Suppressor macrophage treated with lipopolysaccharide for 1 hour (primary cell): ENCODE measurements at regions not wholly inside any gene's neighbourhood (a gene's known extent, or its start where the extent isn't known, plus 50 kb on each side); places are given as distances from the start of the nearest gene placed in this dataset.
"Not testable (repeated sequence)": the region's sequence is repeated elsewhere in the genome, so short reads cannot be mapped to it uniquely, and the experiment has no call there.

Source experiments
- DNase-seq, 3 donors: peaks; one replicate each; pipeline ENCODE4 v3.0.0-alpha.2; 2020 to 2022

DNA sequence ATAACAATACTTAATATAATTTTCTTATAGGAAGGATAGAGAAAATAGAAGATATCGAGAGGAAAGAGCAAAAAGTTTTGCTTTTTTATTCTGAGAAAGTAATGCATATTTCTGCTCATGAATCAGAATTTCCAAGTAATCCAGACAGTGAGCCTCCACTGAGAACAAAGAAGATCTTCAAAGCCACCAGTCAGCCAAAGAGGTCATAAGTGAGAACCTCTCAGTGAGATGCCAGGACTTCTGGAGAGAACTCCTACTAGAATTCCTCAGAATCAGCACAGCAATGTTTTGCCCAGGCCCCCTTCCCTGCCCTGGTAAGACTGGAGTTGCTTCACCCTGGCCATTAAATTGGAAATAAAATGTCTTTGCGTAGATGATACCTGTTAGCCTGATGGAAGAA, 254.4 kb upstream of the FAT4 start:
- DNase-seq = no peak

DNA sequence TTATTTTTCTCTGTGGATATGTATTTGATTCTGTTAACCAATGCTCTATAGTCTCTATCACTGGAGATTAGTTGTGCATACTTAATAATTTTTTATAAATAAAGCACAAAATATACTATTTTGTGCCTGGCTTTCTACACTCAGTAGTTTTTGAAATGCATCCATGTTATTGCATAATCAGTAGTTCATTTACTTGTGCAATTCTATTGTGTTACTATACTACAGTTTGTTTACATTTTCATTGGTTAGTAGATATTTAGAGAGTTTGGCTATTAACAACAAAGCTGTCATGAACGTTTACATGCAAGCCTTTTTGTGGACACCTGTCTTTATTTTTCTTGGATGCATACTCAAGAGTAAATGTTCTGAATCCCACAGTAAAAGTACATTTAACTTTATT, 265.0 kb upstream of the FAT4 start:
- no peak for DNase-seq

DNA sequence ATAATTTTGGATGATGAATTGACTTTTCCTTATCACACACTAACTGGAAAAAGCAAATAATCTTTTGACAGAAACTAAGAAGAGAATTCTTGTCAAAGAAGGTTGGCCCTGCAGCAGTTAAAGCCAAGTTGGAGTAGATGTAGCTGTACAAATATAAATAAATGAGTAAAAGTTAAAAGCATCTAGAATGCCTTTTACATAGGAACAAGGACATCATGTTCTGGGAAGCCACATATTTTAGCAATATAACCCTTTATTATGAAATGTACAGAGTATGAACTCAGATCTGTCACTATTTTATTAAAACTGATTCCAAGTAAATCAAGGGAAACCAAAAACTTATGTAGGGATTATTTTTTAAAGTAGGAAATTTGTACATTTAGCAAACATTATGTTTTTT, 269.4 kb upstream of the FAT4 start:
- DNase-seq = no peak

DNA sequence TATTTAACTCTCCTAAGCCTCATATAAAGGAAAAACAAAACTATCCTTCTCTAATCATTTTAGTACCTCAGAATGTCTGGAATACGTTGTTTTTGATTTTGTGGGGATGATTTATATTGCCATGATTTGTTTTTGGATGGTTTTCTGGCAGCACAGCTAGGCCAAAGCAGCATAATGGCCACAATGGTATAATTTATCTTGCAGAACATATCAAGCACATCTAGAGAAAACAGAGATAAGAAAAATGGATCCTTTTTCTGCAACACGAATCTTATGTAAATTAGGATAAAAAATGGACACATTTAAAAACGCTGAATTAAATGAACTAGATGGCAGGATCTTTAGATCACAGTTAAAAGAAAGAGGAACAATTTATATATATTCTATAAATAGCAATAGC, 269.9 kb upstream of the FAT4 start:
- DNase-seq = no peak

DNA sequence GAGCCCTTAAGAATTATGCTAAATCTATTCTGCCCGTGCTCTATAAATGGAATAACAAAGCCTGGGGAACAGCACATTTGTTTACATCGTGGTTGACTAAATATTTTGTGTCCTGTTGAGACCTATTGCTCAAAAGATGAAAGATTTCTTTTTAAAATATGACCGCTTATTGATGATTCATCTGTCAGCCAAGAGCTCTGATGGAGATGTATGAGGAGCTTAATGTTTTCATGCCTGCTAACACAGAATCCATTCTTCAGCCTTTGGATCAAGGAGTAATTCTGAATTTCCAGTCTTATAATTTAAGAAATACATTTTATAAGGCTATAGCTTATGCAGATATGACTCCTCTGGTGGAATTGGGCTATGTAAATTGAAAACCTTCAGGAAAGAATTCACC, 271.3 kb upstream of the FAT4 start:
- no peak for DNase-seq

DNA sequence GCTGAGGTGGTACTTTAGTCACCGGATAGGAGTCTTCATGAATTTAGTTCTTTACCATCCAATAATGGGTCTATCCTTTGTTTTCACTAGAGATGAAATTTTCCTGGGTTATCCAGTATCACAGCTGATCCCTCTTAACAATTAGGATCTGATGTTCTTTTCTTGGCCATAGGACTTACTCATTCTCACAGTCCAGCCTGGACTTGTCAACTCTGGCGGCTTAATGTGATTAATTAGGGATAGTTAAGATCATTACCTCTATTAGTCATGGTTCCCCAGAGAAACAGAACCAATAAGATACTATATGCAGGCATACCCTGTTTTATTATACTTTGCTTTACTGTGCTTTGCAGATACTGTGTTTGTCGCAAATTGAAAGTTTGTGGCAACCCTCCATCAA, 272.7 kb upstream of the FAT4 start:
- DNase-seq = no peak

DNA sequence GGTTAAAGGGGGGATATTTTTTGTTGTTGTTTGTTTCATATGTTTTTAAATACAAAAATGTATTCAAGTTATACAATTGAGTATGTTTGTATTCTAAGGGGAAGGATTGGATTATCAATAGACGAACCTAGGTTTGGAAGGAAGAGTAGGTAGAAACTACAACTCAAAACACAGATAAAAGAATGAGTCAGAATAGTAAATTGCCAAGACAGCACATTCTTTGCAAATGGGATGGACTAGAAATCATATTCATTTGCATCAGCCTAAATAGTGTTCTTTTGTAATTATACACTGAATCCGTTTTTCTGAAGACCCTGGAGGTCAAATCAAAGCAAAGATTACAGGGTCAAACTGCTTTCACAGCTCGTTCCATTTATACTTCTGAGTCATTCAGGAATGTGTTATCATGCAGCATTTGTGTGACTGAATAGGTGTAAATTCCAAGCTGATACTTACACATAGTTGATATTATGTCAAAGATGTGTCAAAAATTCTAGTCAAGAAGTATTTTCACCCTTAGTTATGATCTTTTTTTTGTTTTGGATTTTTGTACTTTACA, 273.3 kb upstream of the FAT4 start:
- DNase-seq = no peak

DNA sequence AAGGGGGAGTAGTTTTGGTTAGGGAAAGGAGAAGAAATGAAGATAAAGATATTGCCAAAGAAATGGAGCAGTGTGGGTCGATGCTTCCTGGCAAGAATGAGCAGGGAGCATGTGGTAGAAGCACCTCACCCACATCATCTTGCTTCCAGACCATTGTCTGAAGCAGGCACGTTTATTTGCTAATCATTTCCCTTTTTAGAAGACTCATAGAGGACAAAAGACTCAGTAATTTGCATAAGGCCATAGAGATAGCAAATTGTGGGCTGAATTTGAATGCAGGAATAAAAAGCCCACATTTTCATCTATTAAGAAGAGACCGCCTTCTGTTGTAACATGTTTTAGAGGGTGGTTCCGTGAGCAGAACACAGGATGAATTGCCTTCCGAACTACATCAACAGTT, 275.2 kb upstream of the FAT4 start:
- no peak for DNase-seq

DNA sequence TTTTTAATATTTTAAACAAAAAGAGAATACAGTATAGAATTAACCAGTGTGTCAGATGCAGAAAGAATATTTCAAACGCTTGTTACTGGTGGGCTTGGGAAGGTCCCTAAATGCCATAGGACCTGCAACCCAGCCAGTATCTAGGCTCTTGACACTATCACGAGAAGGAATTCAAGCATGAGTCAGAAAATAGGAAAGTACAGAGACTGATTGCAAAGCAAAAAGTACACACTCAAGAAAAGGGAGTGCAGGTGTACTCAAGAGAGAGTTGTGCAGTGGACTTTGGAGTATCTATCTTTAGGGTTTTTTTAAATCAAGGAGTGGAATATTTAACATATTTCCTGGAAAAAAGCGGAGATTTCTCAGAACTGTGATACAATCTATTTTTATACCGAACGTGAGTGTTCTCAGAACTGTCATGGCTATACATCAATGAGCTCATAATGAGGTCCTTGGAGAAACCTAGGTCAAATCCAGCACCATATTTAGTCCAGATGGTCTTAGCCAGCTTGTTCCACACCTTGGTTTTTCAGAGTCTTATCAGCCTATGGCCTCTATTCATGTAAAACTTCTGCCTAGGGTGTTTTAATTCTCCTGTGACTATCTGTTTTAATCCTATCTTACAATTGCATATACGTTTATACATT, 291.8 kb upstream of the FAT4 start:
- no peak for DNase-seq

DNA sequence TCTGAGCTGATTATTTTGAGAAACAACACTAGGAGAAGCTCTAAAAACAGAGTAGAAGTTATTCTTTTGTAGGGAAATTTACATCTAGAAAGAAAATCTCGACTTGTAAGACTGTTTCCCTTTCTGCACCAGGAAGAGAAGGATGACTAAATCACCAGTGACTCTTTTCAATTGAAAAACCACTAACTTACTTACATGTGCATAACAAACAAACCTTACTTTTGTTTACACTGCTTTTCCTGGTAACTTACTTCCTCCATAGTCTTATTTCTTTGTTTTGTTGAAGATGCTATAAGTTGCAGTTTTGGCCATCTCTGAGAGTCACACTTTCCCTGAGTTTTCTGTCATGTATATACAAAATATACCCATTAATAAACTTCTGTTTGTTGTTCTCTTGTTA, 293.6 kb upstream of the FAT4 start:
- no peak for DNase-seq

DNA sequence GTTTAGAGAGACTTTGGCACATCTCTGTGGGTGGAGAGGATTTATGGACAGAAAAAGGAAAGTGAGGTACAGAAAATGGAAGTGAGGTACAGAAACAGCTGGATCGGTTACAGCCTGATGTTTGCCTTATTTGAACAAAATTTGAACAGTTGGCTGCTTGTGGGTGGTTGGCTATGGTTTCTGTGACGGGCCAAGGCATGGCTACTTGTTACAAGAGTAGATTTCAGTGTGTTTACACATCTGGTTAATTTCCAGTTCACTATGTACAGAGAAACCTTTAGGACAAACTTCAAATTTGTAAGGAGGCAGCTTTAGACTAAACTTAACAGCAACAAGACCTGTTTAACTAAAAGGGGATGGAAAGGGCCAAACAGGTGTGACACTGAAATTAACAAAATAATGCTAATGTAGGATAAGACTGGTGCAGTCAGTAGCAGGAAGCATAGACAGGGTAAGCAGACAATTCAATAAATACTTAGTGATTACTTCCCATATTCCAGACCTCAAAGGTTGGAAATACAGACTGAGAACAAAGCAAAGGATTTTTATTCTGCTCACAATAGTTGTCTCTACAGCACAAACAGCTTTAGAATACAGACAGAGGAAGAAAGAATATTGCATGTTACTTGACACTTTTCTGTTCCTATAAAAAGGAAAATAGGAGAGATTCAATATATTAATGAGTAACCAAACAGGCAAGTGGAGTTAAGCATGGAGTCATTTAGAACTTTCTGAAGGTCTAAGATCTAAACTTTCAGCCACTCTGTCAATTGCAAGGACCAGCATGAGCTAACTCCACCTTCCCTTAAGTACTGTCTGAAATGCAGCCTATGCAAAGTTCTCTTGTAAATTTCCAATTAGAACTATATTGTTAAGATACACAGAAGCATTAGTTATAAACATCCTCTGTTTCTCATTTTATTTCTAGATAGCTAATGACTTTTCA, 294.4 kb upstream of the FAT4 start:
- no peak for DNase-seq

DNA sequence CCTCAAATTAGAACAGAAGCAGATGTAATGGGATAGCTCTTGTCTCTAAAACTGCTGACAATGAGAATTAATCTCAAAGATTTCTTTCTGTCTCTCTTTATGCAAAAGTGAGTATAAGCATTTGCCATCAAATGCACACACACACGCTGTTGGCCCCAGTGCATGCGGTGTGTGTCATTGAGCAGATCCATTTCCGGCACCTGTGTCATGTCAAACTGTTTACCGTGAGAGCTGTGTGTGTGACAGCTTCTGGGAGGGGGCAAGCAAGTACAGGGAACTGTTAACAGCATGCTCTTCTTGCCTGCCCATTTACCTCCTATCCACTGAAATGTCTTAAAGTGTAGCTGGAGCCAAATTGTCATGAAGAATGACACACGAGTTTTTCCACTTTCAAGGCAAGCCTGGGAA, 297.9 kb upstream of the FAT4 start:
- no peak for DNase-seq

DNA sequence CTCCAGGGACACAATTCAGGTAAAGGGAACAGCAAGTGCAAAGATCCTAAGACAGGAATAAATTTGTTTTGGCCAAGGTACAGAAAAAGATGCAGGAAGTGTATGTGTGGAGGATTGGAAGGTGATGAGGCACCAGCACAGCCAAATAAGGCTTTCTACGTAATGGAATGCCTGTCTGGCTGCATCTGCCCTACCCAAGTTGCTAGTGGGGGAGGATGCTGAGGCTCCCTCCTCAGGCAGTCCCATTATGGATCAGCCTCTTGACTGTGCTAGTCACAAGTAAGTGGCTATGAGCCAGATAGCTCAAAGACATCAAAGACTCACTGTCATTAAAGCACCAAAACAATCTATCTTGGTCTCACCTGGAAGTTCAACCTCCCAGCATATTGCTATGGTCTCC, 300.9 kb upstream of the FAT4 start:
- no peak for DNase-seq

DNA sequence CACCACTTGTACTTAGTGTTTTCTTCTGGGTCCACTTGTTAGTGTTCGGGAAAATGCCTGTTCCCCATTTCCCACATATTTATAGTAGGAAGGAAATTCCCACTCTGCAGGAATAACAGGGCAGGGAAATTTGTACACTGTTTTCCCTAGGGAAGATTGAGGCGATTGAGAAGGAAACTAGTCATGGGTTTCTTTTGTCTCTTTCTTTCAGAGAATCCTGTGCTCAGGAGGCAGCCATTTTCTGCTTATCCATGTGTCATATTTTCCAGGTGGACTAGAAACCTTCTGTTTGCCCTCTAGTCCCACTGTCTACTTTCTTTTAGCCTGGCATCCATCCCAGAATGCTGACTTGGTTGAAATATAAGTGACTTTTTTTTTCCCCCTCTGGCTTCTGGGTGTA, 299.1 kb upstream of the ANKRD50 start:
- DNase-seq = no peak

DNA sequence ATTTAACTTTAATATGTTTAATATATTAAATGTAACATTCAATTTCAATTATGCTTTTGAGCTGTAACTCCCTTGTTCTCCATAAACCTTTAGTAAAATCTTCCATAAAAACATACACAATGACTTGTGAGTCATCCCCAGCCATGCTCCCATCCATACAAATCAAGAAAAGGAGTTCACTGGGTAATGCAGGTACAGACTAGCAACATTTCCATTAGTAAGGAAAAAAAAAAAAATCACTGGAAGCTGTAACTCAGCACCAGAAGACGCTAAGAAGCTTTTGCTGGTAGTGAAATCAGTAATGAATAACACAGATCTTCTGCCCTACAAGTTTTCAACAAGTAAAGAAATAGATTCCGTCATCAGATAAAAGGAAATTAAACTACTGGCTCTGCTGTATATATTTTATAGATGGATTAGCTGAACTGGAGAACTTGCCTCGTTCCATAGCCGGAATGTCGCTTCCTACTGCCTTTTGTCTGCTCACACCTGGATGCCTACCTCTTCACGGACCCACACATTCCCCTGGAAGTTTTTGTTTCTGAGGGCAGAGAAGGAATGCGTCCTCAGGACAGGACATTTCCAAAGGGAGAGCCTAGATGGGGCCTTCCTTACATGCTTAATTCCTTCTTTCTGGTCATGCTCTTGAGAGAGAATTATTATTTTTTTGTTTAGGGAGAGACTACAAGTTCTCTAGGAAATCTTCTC, 298.4 kb upstream of the ANKRD50 start:
- DNase-seq = no peak

DNA sequence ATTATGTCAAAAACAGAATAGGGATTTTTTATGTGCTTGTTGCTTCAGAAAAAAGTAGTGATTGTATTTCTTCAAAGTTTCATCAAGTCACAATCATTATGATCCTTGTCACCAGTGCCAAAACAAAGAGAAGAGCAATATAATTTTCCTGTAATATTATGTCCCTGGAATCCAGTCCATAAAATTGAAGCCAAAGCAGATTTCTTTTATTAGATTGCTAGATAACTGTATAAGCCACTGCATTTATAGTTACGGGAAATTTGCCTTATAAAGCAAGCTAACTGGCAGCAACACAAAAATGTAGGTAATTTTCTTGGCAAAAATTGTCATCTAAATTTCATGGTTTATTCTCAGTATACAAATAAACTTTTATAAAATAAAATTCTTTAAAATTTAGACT, 296.1 kb upstream of the ANKRD50 start:
- DNase-seq = no peak

DNA sequence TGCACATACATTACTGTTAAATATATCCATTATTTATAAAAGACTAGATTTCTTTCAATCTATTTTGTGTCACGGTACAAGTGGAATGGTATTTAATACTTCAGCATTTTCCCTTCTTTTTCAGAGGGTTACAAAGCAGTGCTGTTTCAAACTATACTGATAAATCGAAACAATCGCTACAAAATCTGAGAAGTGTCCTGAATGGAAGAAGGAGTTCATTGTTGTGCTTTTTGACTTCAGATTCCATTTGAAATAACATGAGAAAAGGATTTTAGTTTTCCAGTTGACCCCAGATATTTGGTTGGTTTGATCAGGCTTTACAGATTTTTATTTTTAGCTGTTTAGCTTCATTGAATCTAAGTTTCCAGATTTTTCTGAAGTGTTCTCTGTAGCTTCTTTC, 292.1 kb upstream of the ANKRD50 start:
- DNase-seq = no peak

DNA sequence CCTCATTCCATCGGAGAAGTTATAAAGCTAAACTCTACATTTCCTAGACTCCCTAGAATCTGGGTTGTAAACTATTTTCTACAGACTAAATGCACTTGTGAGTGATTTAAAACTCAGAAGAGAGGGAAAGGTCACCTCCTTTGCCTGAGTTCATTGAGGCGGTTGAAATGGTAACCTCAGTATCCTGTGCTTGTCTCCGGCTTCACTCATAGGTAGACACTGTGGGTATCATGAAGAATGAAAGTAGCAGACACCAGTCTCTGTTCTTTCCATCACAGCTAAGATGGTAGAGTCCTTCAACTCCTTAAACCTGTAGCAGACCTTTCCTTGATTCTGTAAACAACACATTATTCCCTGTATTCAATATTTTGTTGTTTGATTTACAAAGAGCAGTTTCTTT, 291.3 kb upstream of the ANKRD50 start:
- no peak for DNase-seq

DNA sequence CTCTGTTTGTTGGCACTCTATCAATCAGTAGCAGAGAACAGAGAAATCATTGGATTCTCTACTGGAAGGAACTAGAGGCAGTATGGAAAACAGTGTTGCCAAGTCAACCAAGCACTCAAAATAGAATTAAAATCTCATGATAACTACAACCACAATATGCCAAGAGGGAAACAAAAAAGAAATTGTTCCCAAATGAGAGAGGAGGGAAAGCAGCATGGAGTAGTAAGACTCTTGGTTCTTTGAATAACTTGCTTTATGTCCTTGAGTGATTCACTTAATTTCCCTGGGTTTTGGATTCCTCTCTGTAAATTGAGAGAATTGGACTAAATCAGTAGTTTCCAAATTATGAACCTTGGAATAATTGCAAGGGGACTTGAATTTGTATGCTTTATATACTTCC, 285.5 kb upstream of the ANKRD50 start:
- DNase-seq = no peak

DNA sequence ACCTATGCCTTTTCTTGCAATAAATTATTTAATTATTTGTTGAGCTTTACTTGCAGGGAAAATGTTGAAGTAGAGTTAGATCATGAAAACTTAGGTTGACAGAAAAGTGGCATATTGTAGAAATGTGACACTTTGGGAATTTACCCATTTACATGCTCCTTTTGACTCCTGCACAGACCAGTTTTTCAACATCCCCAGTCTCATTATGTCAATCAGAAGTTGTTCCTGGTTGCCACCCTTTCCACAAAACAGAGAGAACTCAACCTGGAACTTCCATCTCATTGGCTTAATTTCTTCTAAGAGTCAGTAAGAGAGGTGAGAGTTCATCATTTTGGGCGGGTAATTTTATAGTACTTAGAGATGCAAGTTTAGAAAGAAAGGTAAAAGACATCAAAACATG, 284.6 kb upstream of the ANKRD50 start:
- no peak for DNase-seq

DNA sequence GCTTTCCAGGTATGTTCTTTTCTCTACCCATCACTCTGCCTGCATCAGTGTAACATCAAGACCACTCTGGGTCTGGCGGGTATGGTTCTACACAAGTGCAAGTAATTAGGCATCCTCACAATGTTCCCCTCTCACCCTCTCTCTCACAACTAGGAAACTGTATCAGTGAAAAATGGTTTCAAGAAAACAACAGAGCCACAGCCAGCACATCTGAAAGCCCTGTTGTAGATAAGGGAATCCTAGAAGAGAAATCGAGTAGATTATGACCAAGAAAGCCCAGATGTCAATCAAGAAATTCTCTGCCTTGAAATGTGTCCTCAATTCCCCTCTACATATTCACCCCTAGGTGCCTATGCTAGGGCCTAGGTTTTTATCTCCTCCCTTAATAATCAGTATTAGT, 281.3 kb upstream of the ANKRD50 start:
- DNase-seq = no peak

DNA sequence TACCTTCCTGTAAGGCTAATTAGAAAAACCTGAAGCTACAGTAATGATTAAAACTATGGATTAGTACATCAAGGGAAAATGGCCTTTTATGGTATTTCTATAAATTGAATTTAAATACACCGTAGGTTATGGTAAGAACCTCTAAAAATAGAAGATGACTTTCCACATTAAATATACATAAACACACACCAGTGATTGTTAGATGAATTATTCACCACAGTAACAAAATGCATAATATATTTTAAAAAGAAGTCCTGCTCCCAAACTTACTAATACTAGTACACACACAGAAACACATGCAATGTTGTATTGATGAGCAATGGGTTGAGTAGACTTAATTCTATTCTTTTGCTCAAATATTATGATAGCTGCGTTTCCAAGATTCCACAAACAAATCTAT, 277.9 kb upstream of the ANKRD50 start:
- no peak for DNase-seq

DNA sequence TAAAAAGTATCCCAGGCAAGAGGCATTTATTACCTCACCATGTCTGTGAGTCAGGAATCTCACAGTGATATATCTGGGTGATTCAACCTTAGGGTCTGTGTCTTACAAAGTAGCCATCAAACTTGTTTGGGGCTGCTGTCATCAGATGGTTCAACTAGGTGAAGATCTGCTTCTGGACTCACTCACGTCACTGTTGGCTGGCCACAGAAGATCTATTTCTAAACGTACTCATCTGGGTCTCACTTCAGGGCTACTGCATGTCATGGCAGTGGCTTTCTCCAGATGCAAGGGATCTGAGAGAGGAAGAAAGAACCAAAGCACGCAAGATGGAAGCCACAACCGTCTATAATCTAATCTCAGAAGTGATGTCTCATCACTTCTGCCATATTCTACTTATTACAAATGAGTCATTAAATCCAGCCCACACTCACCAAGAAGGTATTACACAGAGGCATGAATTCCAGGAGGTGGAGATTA, 267.8 kb upstream of the ANKRD50 start:
- DNase-seq = no peak

DNA sequence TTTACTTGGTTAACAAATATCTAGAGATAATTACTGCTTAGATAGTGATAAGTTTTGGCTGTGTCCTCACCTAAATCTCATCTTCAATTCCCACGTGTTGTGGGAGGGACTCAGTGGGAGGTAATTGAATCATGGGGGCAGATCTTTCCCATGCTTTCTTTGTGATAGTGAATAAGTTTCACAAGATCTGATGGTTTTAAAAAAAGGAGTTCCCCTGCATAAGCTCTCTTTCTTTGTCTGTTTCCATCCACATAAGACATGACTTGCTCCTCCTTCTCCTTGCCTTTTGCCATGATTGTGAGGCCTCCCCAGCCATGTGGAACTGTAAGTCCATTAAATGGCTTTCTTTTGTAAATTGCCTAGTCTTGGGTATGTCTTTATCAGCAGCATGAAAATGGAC, 266.0 kb upstream of the ANKRD50 start:
- DNase-seq = not testable (repeated sequence)
